Spleen (tissue), 11 donors: ENCODE measurements at regions not wholly inside any gene's neighbourhood (a gene's known extent, or its start where the extent isn't known, plus 50 kb on each side); places are given as distances from the start of the nearest gene placed in this dataset.
"Not testable (repeated sequence)": the region's sequence is repeated elsewhere in the genome, so short reads cannot be mapped to it uniquely, and the experiment has no call there.

ENCODE experiments used
- DNase-seq: peaks from one replicate; pipeline ENCODE4 v3.0.0-alpha.2; 2020
- H3K27ac ChIP-seq, 8 donors: fragments of 200-600 bp; sonication (generic) in 7 of 8; 1 replicate in 4 of 8; 2 replicates in 4 of 8; pipeline versions ENCODE4 v1.5.0 to v1.8.0; 2016 to 2021; ENCODE audit warnings: inconsistent platforms in 4 of 8, mild to moderate bottlenecking in 4 of 8, moderate library complexity in 1 of 8
- H3K27me3 ChIP-seq, 7 donors: fragments of 200-600 bp; sonication (generic) in 6 of 7; replicated peaks in 1 of 7; 1 replicate in 4 of 7; 2 replicates in 3 of 7; pipeline versions ENCODE4 v1.5.0 to v1.8.0; 2016 to 2021; ENCODE audit warnings: inconsistent platforms in 3 of 7, mild to moderate bottlenecking in 1 of 7
- H3K36me3 ChIP-seq, 6 donors: fragments of 200-600 bp; sonication (generic) in 5 of 6; 1 replicate in 4 of 6; 2 replicates in 2 of 6; pipeline versions ENCODE4 v1.5.0 to v1.8.0; 2016 to 2021; ENCODE audit warnings: inconsistent platforms in 2 of 6
- H3K4me1 ChIP-seq, 6 donors: fragments of 200-600 bp; sonication (generic) in 5 of 6; 1 replicate in 3 of 6; 2 replicates in 3 of 6; pipeline versions ENCODE4 v1.5.0 to v1.8.0; 2016 to 2021; ENCODE audit warnings: inconsistent platforms in 3 of 6
- H3K4me3 ChIP-seq, 8 donors: fragments of 200-600 bp; sonication (generic) in 7 of 8; 1 replicate in 4 of 8; 2 replicates in 4 of 8; pipeline versions ENCODE4 v1.5.0 to v1.8.0; 2016 to 2021; ENCODE audit warnings: inconsistent platforms in 4 of 8, mild to moderate bottlenecking in 4 of 8, moderate library complexity in 2 of 8
- H3K9me3 ChIP-seq, 8 donors: fragments of 200-600 bp; sonication (generic) in 7 of 8; 1 replicate in 4 of 8; 2 replicates in 4 of 8; pipeline versions ENCODE4 v1.5.0 to v1.8.0; 2016 to 2021; ENCODE audit warnings: inconsistent platforms in 4 of 8
- POLR2A ChIP-seq, 3 donors: fragments of 450-650 bp; IDR thresholded peaks; one replicate each; pipeline ENCODE4 v1.5.1; 2017; ENCODE audit warnings: antibody characterized with exemption in 3 of 3, mild to moderate bottlenecking in 1 of 3
- POLR2AphosphoS5 ChIP-seq, 3 donors: sonication (generic); formaldehyde crosslinking; IDR thresholded peaks; one replicate each; pipeline ENCODE4 v1.5.1; 2017; ENCODE audit warnings: antibody characterized with exemption in 3 of 3
- WGBS, 5 donors: extraction: QIAGEN DNeasy Blood & Tissue Kit in 3 of 5; methylation state at CpG; one replicate each; pipeline versions ENCODE4 v1.1.5 to v1.1.7; 2013 to 2018; 5-methylcytosine and 5-hydroxymethylcytosine counted together
- intact Hi-C: fragments of 100-400 bp; cut with DNase I; formaldehyde crosslinking; loops from one replicate; pipeline ENCODE4 v1.15.0; 2023; ENCODE audit warnings: low total_unique reads
- TF ChIP-seq, protein P1 (sequence below), 11 experiments: fragments of 200-600 bp in 7 of 11; fragments of 450-650 bp in 4 of 11; sonication (generic) in 4 of 11; IDR thresholded peaks in 8 of 11; conservative IDR thresholded peaks in 3 of 11; 1 replicate in 7 of 11; 2 replicates in 4 of 11; pipeline versions ENCODE4 v1.4.0 to v1.8.0; 2016 to 2021; ENCODE audit warnings: antibody characterized with exemption in 11 of 11, inconsistent platforms in 4 of 11, mild to moderate bottlenecking in 1 of 11
- donor health status: healthy with polysubstance abuse.
- donor health status: DM: no; HTN: no; CAD: no; lungs with moderate emphysema.
- donor health status: DM: no; HTN: no; CAD: no.
- donor health status: Bipolar disorder and iron deficiency.
- donor health status: healthy.
- donor health status: DM: no; HTN: no; CAD: no.
- donor health status: DM: yes; HTN: yes; CAD: no.

DNA sequence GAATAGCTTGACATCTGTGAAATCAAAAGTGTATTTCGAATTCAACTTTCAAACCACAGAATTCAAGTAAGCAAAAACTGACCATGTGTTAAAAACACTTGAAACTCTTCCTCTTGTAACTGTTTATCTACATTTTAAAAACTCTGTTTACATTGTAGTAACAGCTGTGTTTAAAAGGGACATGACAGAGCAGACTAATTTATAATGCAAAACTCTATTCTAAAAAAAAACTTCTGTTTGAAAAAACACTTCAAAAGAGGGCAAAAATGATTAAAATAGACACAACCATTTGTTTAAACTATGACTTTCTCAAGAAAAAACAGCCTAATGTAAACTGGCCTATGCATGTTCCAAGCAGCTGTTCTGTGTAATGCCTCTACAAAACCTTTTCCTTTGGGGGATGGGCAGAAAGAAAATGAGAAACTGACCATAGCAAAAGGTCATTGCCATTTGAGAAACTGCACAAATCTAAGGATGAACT, 149.1 kb upstream of the HMGA2 start:
- intact Hi-C loops = no loop called here
- 26 to 46% (median 34%) methylated on average over 1 of the region's 1 CpG for WGBS, 5 donors
- H3K9me3 ChIP-seq = peaks cover 0 to 8% (median 0%) of the 10 kb centered on the region in 8 donors
- no peak overlapping the region for H3K4me3 ChIP-seq
- no peak for TF ChIP-seq POLR2AphosphoS5 (IDR thresholded peaks at IDR 0.05)
- no peak for TF ChIP-seq POLR2A (IDR thresholded peaks at IDR 0.05)
- TF ChIP-seq, protein P1, sequence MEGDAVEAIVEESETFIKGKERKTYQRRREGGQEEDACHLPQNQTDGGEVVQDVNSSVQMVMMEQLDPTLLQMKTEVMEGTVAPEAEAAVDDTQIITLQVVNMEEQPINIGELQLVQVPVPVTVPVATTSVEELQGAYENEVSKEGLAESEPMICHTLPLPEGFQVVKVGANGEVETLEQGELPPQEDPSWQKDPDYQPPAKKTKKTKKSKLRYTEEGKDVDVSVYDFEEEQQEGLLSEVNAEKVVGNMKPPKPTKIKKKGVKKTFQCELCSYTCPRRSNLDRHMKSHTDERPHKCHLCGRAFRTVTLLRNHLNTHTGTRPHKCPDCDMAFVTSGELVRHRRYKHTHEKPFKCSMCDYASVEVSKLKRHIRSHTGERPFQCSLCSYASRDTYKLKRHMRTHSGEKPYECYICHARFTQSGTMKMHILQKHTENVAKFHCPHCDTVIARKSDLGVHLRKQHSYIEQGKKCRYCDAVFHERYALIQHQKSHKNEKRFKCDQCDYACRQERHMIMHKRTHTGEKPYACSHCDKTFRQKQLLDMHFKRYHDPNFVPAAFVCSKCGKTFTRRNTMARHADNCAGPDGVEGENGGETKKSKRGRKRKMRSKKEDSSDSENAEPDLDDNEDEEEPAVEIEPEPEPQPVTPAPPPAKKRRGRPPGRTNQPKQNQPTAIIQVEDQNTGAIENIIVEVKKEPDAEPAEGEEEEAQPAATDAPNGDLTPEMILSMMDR (IDR thresholded peaks at IDR 0.05 in 8 of 11, conservative IDR thresholded peaks at IDR 0.05 in 3 of 11) = no peak
- H3K36me3 ChIP-seq = no peaks in the 10 kb centered on the region
- no peaks in the 10 kb centered on the region for H3K27me3 ChIP-seq
- DNase-seq = no peak
- no peaks in the 10 kb centered on the region for H3K4me1 ChIP-seq
- no peak overlapping the region for H3K27ac ChIP-seq

DNA sequence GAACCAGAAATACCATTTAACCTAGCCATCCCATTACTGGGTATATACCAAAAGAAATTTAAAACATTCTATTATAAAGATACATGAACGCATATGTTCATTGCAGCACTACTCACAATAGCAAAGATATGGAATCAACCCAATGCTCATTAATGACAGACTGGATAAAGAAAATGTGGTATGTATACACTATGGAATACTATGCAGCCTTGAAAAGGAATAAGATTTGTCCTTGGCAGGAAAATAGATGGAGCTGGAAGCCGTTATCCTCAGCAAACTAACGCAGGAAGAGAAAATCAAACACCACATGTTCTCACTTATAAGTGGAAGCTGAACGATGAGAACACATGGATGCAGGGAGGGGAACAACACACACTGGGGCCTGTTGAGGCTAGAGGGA, 146.1 kb upstream of the HMGA2 start:
- H3K27ac ChIP-seq, H3K9me3 ChIP-seq, H3K4me3 ChIP-seq, DNase-seq, H3K4me1 ChIP-seq, H3K36me3 ChIP-seq, H3K27me3 ChIP-seq, intact Hi-C loops: not testable (repeated sequence)
- 84 to 96% (median 93%) methylated on average over 4 of the region's 4 CpGs for WGBS, 5 donors

DNA sequence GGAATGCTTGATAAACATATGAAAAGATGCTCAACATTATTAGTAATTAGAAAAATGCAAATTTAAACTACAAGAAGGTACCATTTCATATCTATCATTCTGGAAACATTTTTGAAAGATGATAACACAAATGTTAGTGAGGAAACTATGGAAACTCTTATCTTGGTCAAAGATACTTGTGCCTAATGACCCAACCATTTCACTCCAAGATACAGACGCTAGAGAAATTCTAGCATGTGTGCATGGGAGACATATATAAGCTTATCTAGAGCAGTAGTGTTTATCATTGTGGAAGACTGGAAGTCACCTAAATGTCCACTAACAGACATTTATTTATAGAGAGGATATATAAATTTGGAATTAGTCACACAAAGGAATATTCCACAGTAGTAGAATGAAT, 143.1 kb upstream of the HMGA2 start:
- intact Hi-C loops = no loop called here
- H3K27me3 ChIP-seq = no peaks in the 10 kb centered on the region
- DNase-seq = no peak
- peaks cover 0 to 8% (median 0%) of the 10 kb centered on the region in 8 donors for H3K9me3 ChIP-seq
- 71 to 93% (median 84%) methylated on average over 1 of the region's 1 CpG for WGBS, 5 donors
- no peaks in the 10 kb centered on the region for H3K4me1 ChIP-seq
- H3K27ac ChIP-seq = no peak overlapping the region
- no peak overlapping the region for H3K4me3 ChIP-seq
- H3K36me3 ChIP-seq = no peaks in the 10 kb centered on the region
- TF ChIP-seq POLR2A (IDR thresholded peaks at IDR 0.05) (no peak), POLR2AphosphoS5 (IDR thresholded peaks at IDR 0.05) (no peak)
- TF ChIP-seq, protein P1 (IDR thresholded peaks at IDR 0.05 in 8 of 11, conservative IDR thresholded peaks at IDR 0.05 in 3 of 11) = no peak

DNA sequence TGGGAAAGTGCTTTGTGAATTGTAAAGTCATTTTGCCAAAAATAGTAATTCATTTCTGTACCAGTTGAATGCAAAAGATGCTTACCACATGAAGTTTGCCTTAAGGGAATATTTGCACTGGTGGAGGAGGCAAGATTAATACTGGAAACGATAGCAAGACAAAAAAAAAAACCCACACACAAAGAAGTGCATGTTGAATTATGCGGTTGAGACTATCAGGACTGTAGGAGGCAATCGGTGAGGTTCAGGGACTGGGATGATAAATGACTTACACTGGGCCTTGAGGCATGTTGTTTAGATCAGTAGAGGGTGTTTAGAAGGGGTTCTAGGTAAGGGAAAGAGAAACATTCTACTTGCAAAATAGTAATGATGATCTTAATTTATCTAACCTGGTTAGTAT, 142.2 kb upstream of the HMGA2 start:
- H3K27me3 ChIP-seq = no peaks in the 10 kb centered on the region
- peaks cover 0 to 8% (median 0%) of the 10 kb centered on the region in 8 donors for H3K9me3 ChIP-seq
- H3K4me1 ChIP-seq = no peaks in the 10 kb centered on the region
- H3K27ac ChIP-seq = no peak overlapping the region
- no peaks in the 10 kb centered on the region for H3K36me3 ChIP-seq
- TF ChIP-seq, protein P1 (IDR thresholded peaks at IDR 0.05 in 8 of 11, conservative IDR thresholded peaks at IDR 0.05 in 3 of 11) = no peak
- TF ChIP-seq POLR2A (IDR thresholded peaks at IDR 0.05) = no peak
- TF ChIP-seq POLR2AphosphoS5 (IDR thresholded peaks at IDR 0.05) = no peak
- intact Hi-C loops = no loop called here
- no peak for DNase-seq
- H3K4me3 ChIP-seq = no peak overlapping the region
- 41 to 75% (median 43%) methylated on average over 3 of the region's 3 CpGs for WGBS, 5 donors

DNA sequence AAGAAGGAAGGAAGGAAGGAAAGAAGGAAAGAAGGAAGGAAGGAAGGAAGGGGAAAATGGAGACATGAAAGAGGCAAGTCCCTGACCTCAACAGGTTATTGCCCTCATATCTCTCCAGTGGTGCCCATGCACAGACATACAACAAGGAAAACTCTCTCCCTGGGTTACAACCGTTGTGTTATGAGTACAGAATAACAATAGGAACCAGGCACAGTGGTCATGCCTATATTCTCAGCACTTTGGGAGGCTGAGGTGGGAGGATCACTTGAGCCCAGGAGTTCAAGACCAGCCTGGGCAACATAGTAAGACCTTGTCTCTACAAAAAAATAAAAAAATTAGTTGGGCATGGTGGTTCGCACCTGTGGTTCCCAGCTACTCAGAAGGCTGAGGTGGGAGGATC, 139.4 kb upstream of the HMGA2 start:
- no peak for DNase-seq
- no peak overlapping the region for H3K4me3 ChIP-seq
- TF ChIP-seq, protein P1 (IDR thresholded peaks at IDR 0.05 in 8 of 11, conservative IDR thresholded peaks at IDR 0.05 in 3 of 11) = no peak
- no peak for TF ChIP-seq POLR2A (IDR thresholded peaks at IDR 0.05)
- TF ChIP-seq POLR2AphosphoS5 (IDR thresholded peaks at IDR 0.05) = no peak
- no peaks in the 10 kb centered on the region for H3K27me3 ChIP-seq
- H3K36me3 ChIP-seq = no peaks in the 10 kb centered on the region
- intact Hi-C loops = no loop called here
- no peaks in the 10 kb centered on the region for H3K9me3 ChIP-seq
- no peak overlapping the region for H3K27ac ChIP-seq
- WGBS, 5 donors = 73 to 84% (median 82%) methylated on average over 2 of the region's 2 CpGs
- H3K4me1 ChIP-seq = no peaks in the 10 kb centered on the region
